ENCODE measurements at regions not wholly inside any gene's neighbourhood (a gene's known extent, or its start where the extent isn't known, plus 50 kb on each side); places are given as distances from the start of the nearest gene placed in this dataset.
"Not testable (repeated sequence)": the region's sequence is repeated elsewhere in the genome, so short reads cannot be mapped to it uniquely, and the experiment has no call there.

- no peak for DNase-seq
- H3K9me3 ChIP-seq = peaks cover 15 to 17% of the 10 kb centered on the region in 2 donors
- no peaks in the 10 kb centered on the region for H3K36me3 ChIP-seq
- intact Hi-C loops (cut with DNase I; ENCODE audit: low total_unique reads) (no loop called here), in situ Hi-C loops (cut with MboI; ENCODE audit: low pct_ligation_motif_present in 1 of 4, low pct_unique_long_range_greater_than_20kb in 1 of 4, low sequenced_read_pairs in 3 of 4) (no loop called here)
- H3K27ac ChIP-seq = no peak overlapping the region
- TF ChIP-seq POLR2AphosphoS5 (IDR thresholded peaks at IDR 0.05) = no peak
- no peak for TF ChIP-seq CTCF (IDR thresholded peaks at IDR 0.05)
- no peak for TF ChIP-seq EP300 (IDR thresholded peaks at IDR 0.05; ENCODE audit: low read depth)
- TF ChIP-seq POLR2A (IDR thresholded peaks at IDR 0.05) = no peak
- H3K4me1 ChIP-seq = no peaks in the 10 kb centered on the region
- WGBS, 2 donors (ENCODE audit: low coverage in 1 of 2) = 83 to 93% methylated on average over 2 to 3 of the region's 3 CpGs
- H3K27me3 ChIP-seq = no peaks in the 10 kb centered on the region
- H3K4me3 ChIP-seq = no peak overlapping the region
These were observed 700.9 kb downstream of the COL12A1 start for GRCh38 chr6:74504941-74505340.

DNA sequence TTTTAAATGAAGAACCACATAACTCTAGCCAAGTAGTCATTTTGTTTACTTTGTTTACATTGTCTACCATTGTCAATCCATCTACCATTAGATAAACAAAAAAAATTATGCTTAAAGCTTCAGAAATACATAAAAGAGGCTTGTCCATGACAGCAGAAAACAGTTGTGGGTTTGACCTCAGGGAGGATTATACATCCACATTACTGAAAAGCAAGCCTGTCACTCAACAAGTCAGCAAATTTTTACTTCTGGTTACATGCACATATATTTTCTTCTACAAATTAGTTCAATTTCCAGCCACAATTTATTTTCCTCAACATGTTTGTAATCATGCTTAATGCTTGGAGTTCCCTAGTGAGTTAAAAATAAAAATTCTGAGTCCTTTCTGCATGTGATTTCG, 713.3 kb downstream of the COL12A1 start:
- WGBS, 2 donors (ENCODE audit: low coverage in 1 of 2) = 50 to 56% methylated on average over 1 of the region's 1 CpG
- Histone ChIP-seq H3K27me3 (no peaks in the 10 kb centered on the region), H3K36me3 (no peaks in the 10 kb centered on the region), H3K4me1 (no peaks in the 10 kb centered on the region), H3K9me3 (no peaks in the 10 kb centered on the region), H3K4me3 (no peak overlapping the region), H3K27ac (no peak overlapping the region)
- intact Hi-C loops (cut with DNase I; ENCODE audit: low total_unique reads) = no loop called here
- DNase-seq = no peak
- in situ Hi-C loops (cut with MboI; ENCODE audit: low pct_ligation_motif_present in 1 of 4, low pct_unique_long_range_greater_than_20kb in 1 of 4, low sequenced_read_pairs in 3 of 4) = no loop called here
- TF ChIP-seq CTCF (IDR thresholded peaks at IDR 0.05) (no peak), EP300 (IDR thresholded peaks at IDR 0.05; ENCODE audit: low read depth) (no peak), POLR2AphosphoS5 (IDR thresholded peaks at IDR 0.05) (no peak), POLR2A (IDR thresholded peaks at IDR 0.05) (no peak)

- Histone ChIP-seq H3K27ac (no peak overlapping the region), H3K27me3 (no peaks in the 10 kb centered on the region), H3K36me3 (no peaks in the 10 kb centered on the region), H3K4me1 (no peaks in the 10 kb centered on the region), H3K9me3 (no peaks in the 10 kb centered on the region), H3K4me3 (no peak overlapping the region)
- 25 to 31% methylated on average over 1 to 2 of the region's 2 CpGs for WGBS, 2 donors (ENCODE audit: low coverage in 1 of 2)
- TF ChIP-seq POLR2A (IDR thresholded peaks at IDR 0.05) = no peak
- TF ChIP-seq POLR2AphosphoS5 (IDR thresholded peaks at IDR 0.05) = no peak
- TF ChIP-seq CTCF (IDR thresholded peaks at IDR 0.05) = no peak
- no peak for TF ChIP-seq EP300 (IDR thresholded peaks at IDR 0.05; ENCODE audit: low read depth)
- in situ Hi-C loops (cut with MboI; ENCODE audit: low pct_ligation_motif_present in 1 of 4, low pct_unique_long_range_greater_than_20kb in 1 of 4, low sequenced_read_pairs in 3 of 4) (no loop called here), intact Hi-C loops (cut with DNase I; ENCODE audit: low total_unique reads) (no loop called here)
- DNase-seq = no peak
These were observed 713.9 kb downstream of the COL12A1 start for GRCh38 chr6:74491844-74492374.

DNA sequence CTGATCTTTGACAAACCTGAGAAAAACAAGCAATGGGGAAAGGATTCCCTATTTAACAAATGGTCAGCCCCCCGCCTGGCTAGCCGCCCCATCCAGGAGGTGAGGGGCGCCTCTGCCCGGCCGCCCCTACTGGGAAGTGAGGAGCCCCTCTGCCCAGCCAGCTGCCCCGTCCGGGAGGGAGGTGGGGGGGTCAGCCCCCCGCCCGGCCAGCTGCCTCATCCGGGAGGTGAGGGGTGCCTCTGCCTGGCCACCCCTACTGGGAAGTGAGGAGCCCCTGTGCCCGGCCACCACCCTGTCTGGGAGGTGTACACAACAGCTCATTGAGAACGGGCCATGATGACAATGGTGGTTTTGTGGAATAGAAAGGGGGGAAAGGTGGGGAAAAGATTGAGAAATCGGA, 717.1 kb downstream of the COL12A1 start:
- in situ Hi-C loops (cut with MboI; ENCODE audit: low pct_ligation_motif_present in 1 of 4, low pct_unique_long_range_greater_than_20kb in 1 of 4, low sequenced_read_pairs in 3 of 4); H3K27me3 ChIP-seq; H3K27ac ChIP-seq; H3K36me3 ChIP-seq; intact Hi-C loops (cut with DNase I; ENCODE audit: low total_unique reads); H3K9me3 ChIP-seq; H3K4me3 ChIP-seq; DNase-seq; H3K4me1 ChIP-seq: not testable (repeated sequence)
- WGBS, 2 donors (ENCODE audit: low coverage in 1 of 2) = 91% methylated on average over 13 of the region's 13 CpGs; no CpG with 5 or more reads in 1 of the 2 donors

GRCh38 chr6:74482180-74482579, 723.7 kb downstream of the COL12A1 start:
- in situ Hi-C loops (cut with MboI; ENCODE audit: low pct_ligation_motif_present in 1 of 4, low pct_unique_long_range_greater_than_20kb in 1 of 4, low sequenced_read_pairs in 3 of 4) = no loop called here
- DNase-seq = no peak
- H3K9me3 ChIP-seq = no peaks in the 10 kb centered on the region
- TF ChIP-seq POLR2A (IDR thresholded peaks at IDR 0.05) (no peak), EP300 (IDR thresholded peaks at IDR 0.05; ENCODE audit: low read depth) (no peak), CTCF (IDR thresholded peaks at IDR 0.05) (no peak), POLR2AphosphoS5 (IDR thresholded peaks at IDR 0.05) (no peak)
- no peaks in the 10 kb centered on the region for H3K36me3 ChIP-seq
- no peak overlapping the region for H3K4me3 ChIP-seq
- no peaks in the 10 kb centered on the region for H3K27me3 ChIP-seq
- no peak overlapping the region for H3K27ac ChIP-seq
- 63 to 75% methylated on average over 1 of the region's 1 CpG for whole genome bisulfite sequencing, 2 donors (ENCODE audit: low coverage in 1 of 2)
- H3K4me1 ChIP-seq = no peaks in the 10 kb centered on the region
- intact Hi-C loops (cut with DNase I; ENCODE audit: low total_unique reads) = no loop called here

Data from transverse colon (tissue), 4 donors.